Suprapubic skin (tissue), 3 donors: ENCODE measurements at regions not wholly inside any gene's neighbourhood (a gene's known extent, or its start where the extent isn't known, plus 50 kb on each side); places are given as distances from the start of the nearest gene placed in this dataset.

ENCODE experiments used
- CTCF ChIP-seq, 2 donors: fragments of 200-600 bp in 1 of 2; fragments of 450-650 bp in 1 of 2; sonication (generic) in 1 of 2; IDR thresholded peaks; one replicate each; pipeline ENCODE4 v1.5.1; 2016 to 2019; ENCODE audit warnings: antibody characterized with exemption in 2 of 2, mild to moderate bottlenecking in 1 of 2, moderate library complexity in 1 of 2
- POLR2A ChIP-seq, 2 donors: fragments of 450-650 bp; IDR thresholded peaks; one replicate each; pipeline ENCODE4 v1.6.1; 2017; ENCODE audit warnings: antibody characterized with exemption in 2 of 2, mild to moderate bottlenecking in 2 of 2, moderate library complexity in 2 of 2

- TF ChIP-seq CTCF (IDR thresholded peaks at IDR 0.05) (no peak), POLR2A (IDR thresholded peaks at IDR 0.05) (no peak)
These were observed 131.1 kb upstream of the CNTLN start for GRCh38 chr9:17003576-17004240.
